GM19239 (cell line): ENCODE measurements at regions not wholly inside any gene's neighbourhood (a gene's known extent, or its start where the extent isn't known, plus 50 kb on each side); places are given as distances from the start of the nearest gene placed in this dataset.

Experiments
- DNase-seq: peaks from one replicate; pipeline ENCODE4 v3.0.0; 2011; ENCODE audit warnings: low spot score; ENCODE audit not compliant: insufficient read length
- FAIRE-seq: peaks from 2 replicates; lab custom pipeline; 2011; peaks lifted over from hg19 to GRCh38; lab: Jason Lieb, UNC

- no peak for DNase-seq
- no peak for FAIRE-seq
Observed at GRCh38 chrX:6708676-6709380, 173.9 kb upstream of the VCX3A start.

GRCh38 chrX:6708041-6708440 lies 173.1 kb upstream of the VCX3A start:
- DNase-seq (no peak), FAIRE-seq (no peak)

- no peak for DNase-seq
- FAIRE-seq = no peak
Observed at GRCh38 chrX:6707497-6707896, 172.6 kb upstream of the VCX3A start.

- DNase-seq (no peak), FAIRE-seq (no peak)
Observed at GRCh38 chrX:6701085-6701484, 166.2 kb upstream of the VCX3A start.

GRCh38 chrX:6695717-6696116 lies 160.8 kb upstream of the VCX3A start:
- DNase-seq (no peak), FAIRE-seq (no peak)

GRCh38 chrX:6694977-6695376 lies 160.1 kb upstream of the VCX3A start:
- FAIRE-seq = no peak
- no peak for DNase-seq

GRCh38 chrX:6694221-6694620 lies 159.3 kb upstream of the VCX3A start:
- no peak for FAIRE-seq

GRCh38 chrX:6693051-6693450 lies 158.1 kb upstream of the VCX3A start:
- DNase-seq (no peak), FAIRE-seq (no peak)

More at GRCh38 chrX:6694221-6694620, 159.3 kb upstream of the VCX3A start:
- no peak for DNase-seq

- DNase-seq (no peak), FAIRE-seq (no peak)
Observed at GRCh38 chrX:6685489-6685888, 150.6 kb upstream of the VCX3A start.

- FAIRE-seq (no peak), DNase-seq (peak; percentile 1)
Observed at GRCh38 chrX:6683353-6683752, 148.4 kb upstream of the VCX3A start.

GRCh38 chrX:6681521-6682145 lies 146.7 kb upstream of the VCX3A start:
- FAIRE-seq = no peak

GRCh38 chrX:6679988-6680387 lies 145.1 kb upstream of the VCX3A start:
- peak; percentile 44 for FAIRE-seq
- DNase-seq = no peak

More at GRCh38 chrX:6681521-6682145, 146.7 kb upstream of the VCX3A start:
- no peak for DNase-seq

GRCh38 chrX:6679550-6679949 lies 144.6 kb upstream of the VCX3A start:
- FAIRE-seq = no peak
- DNase-seq = no peak

- no peak for FAIRE-seq
- DNase-seq = no peak
Observed at GRCh38 chrX:6678313-6678712, 143.4 kb upstream of the VCX3A start.

- DNase-seq = no peak
- no peak for FAIRE-seq
Observed at GRCh38 chrX:6674734-6675133, 139.8 kb upstream of the VCX3A start.

- FAIRE-seq = peak; percentile 28
- no peak for DNase-seq
Observed at GRCh38 chrX:6667048-6667768, 132.3 kb upstream of the VCX3A start.

GRCh38 chrX:6666624-6667023 lies 131.7 kb upstream of the VCX3A start:
- DNase-seq (no peak), FAIRE-seq (no peak)

GRCh38 chrX:6661736-6662135 lies 126.8 kb upstream of the VCX3A start:
- no peak for DNase-seq
- FAIRE-seq = no peak

GRCh38 chrX:6660567-6661264 lies 125.8 kb upstream of the VCX3A start:
- DNase-seq (no peak), FAIRE-seq (no peak)

GRCh38 chrX:6645216-6645615 lies 110.3 kb upstream of the VCX3A start:
- FAIRE-seq (no peak), DNase-seq (no peak)

- FAIRE-seq (no peak), DNase-seq (no peak)
Observed at GRCh38 chrX:6644411-6644810, 109.5 kb upstream of the VCX3A start.
